SK-N-MC (cell line): ENCODE measurements at regions not wholly inside any gene's neighbourhood (a gene's known extent, or its start where the extent isn't known, plus 50 kb on each side); places are given as distances from the start of the nearest gene placed in this dataset.
A peak's percentile ranks its signal among the peaks of the same experiment; 100 is the strongest.

Experiments used
- DNase-seq: peaks from one replicate; pipeline ENCODE4 v3.0.0-alpha.2; 2011; ENCODE audit warnings: low read depth, low spot score
- H3K27ac ChIP-seq: fragments of 200-600 bp; sonication (generic); 2 replicates; pipeline ENCODE4 v1.5.1; 2016; ENCODE audit warnings: mixed run types
- H3K36me3 ChIP-seq: fragments of 200-600 bp; sonication (generic); 2 replicates; pipeline ENCODE4 v1.6.1; 2017; ENCODE audit warnings: antibody characterized with exemption, low read length, mixed read lengths; ENCODE audit not compliant: insufficient read depth
- H3K4me3 ChIP-seq: fragments of 200-600 bp; sonication (generic); 2 replicates; pipeline ENCODE4 v1.5.1; 2016
- H3K9ac ChIP-seq: fragments of 200-600 bp; sonication (generic); 2 replicates; pipeline ENCODE4 v1.8.0; 2017; ENCODE audit warnings: mixed run types, mixed read lengths; ENCODE audit not compliant: insufficient read length
- H3K9me3 ChIP-seq: fragments of 200-600 bp; sonication (generic); 2 replicates; pipeline ENCODE4 v1.6.1; 2017; ENCODE audit warnings: low read depth, mild to moderate bottlenecking, antibody characterized with exemption, low read length, moderate library complexity, mixed read lengths
- EZH2 ChIP-seq: fragments of 200-600 bp; sonication (generic); IDR thresholded peaks from one replicate; pipeline ENCODE4 v1.6.1; 2017; ENCODE audit warnings: antibody characterized with exemption
- FOXP2 ChIP-seq: optimal IDR thresholded peaks from 2 replicates; pipeline ENCODE3; 2011; ENCODE audit warnings: mild to moderate bottlenecking, moderate library complexity; ENCODE audit not compliant: insufficient read depth; ENCODE audit errors: extremely low read length, control extremely low read depth
- POLR2AphosphoS5 ChIP-seq: IDR thresholded peaks from 2 replicates; pipeline ENCODE4 v1.6.1; 2012; ENCODE audit warnings: mild to moderate bottlenecking, low read depth, low read length, borderline replicate concordance

DNA sequence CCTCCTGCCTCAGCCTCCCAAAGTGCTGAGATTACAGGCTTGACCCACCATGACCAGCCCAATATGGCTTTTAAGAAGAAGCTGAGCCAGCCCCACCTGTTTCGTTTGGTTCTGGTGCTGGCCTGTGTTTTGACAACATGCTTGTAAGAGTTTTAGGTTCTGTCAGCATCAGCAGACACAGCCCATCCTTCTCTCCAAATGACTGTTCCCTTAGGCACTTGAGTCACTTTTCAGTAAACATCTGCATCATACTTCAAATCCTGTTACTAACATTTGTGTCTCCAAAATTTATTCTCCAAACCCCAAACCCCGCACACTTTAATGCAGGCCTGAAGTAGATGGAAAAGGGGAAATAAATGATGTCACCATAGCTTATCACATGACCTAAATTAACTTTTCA, 1118.5 kb downstream of the TSN start:
- Histone ChIP-seq H3K9ac (no peak overlapping the region), H3K4me3 (no peak overlapping the region), H3K9me3 (no peaks in the 10 kb centered on the region), H3K27ac (no peak overlapping the region), H3K36me3 (no peaks in the 10 kb centered on the region)
- TF ChIP-seq POLR2AphosphoS5 (no peak), EZH2 (no peak), FOXP2 (no peak)
- DNase-seq = no peak

DNA sequence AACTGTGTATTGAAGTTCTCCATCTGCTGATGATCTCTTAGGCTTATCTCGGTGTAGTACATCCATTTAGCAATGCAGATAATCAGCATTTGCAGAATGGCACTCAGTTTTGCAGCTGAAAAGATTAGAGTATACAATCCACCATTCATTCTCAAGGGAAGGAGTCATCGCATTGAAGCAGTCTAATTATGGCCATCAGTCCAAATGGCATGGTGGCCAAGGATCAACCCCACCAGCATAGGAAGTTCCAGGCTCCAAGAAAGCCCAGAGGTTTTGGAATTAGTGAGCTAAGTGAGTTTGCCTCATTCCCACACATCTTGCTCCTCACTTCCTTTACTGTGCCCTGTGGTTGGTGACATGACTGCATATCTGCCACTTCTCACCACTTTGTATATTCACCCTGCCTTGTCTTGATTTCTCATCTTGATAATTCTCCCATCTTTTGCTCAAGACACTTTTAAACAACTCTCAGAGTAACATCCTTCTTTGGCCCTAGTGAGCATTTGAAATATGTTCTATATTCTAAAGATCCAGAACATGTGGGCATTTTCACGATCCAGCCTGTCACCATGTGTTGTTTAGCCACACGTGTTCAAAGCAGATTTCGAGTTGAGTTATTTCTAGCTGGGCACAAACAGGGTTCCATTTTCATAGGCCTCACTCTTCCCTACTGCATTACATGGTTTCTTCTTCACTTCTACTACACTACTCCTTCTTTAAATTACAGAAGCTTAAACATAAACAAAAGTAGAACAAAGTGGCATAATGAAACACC, 1119.8 kb downstream of the TSN start:
- Histone ChIP-seq H3K36me3 (no peaks in the 10 kb centered on the region), H3K9me3 (no peaks in the 10 kb centered on the region), H3K27ac (no peak overlapping the region), H3K9ac (no peak overlapping the region), H3K4me3 (no peak overlapping the region)
- TF ChIP-seq POLR2AphosphoS5 (no peak), EZH2 (no peak), FOXP2 (no peak)
- no peak for DNase-seq

DNA sequence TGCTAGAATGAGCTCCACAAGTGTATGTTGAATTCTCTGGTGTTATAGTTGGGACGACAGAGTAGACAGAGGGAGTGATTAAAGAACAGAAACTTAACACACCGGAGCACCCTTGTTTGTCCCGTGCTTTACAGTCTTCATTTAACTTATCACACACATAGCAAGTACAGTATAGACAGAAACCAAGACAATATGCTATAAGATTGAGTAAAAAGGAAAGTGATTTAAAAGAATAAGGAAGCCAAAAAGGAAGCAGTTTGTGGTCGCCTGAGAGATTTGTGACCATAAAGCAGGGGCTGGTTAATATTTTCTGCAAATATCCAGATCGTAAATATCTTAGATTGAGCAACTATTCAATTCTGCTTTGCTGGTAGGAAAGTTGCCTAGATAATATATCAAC, 1128.4 kb downstream of the TSN start:
- DNase-seq = no peak
- Histone ChIP-seq H3K4me3 (no peak overlapping the region), H3K36me3 (no peaks in the 10 kb centered on the region), H3K9ac (no peak overlapping the region), H3K9me3 (no peaks in the 10 kb centered on the region), H3K27ac (no peak overlapping the region)
- TF ChIP-seq EZH2 (no peak), FOXP2 (no peak), POLR2AphosphoS5 (no peak)

DNA sequence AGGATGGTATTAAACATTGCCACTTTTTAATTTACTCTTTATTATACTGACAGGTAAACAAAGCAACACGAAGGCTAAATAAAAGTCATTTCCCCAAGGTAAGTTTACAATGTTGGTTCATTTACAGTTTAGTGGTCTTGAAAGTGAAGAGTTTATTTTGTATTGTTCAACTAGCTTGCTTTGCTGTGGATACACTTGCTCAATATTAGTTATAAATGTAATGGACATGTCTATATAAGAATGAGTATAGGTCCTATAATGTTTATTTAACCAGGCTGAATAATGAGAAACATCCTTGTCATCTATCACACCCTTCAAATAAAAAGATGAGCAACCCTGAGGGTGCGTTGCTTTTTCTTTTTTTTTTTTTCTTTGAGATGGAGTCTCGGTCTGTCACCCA, 1129.4 kb downstream of the TSN start:
- Histone ChIP-seq H3K9ac (no peak overlapping the region), H3K4me3 (no peak overlapping the region), H3K36me3 (no peaks in the 10 kb centered on the region), H3K9me3 (no peaks in the 10 kb centered on the region), H3K27ac (no peak overlapping the region)
- DNase-seq = no peak
- TF ChIP-seq POLR2AphosphoS5 = no peak
- TF ChIP-seq EZH2 = no peak
- TF ChIP-seq FOXP2 = no peak

DNA sequence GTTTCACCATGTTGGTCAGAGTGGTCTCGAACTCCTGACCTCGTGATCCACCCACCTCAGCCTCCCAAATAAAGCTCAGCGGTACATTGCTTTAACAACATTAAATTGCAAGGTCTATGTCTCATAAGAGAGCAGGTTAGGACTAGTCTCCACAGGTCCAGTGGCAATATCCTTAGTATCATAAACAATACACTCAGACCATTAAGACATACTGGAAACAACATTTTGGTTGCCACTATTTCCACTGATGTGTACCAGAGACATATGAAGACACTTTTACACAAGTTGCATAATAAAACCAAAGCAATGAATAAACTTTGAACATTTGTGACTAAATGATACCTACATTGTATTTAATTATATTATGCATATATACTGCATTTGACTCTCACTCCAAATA, 1130.0 kb downstream of the TSN start:
- no peaks in the 10 kb centered on the region for H3K36me3 ChIP-seq
- DNase-seq = no peak
- no peak overlapping the region for H3K9ac ChIP-seq
- no peaks in the 10 kb centered on the region for H3K9me3 ChIP-seq
- H3K27ac ChIP-seq = no peak overlapping the region
- TF ChIP-seq EZH2 = no peak
- TF ChIP-seq FOXP2 = no peak
- TF ChIP-seq POLR2AphosphoS5 = no peak
- H3K4me3 ChIP-seq = no peak overlapping the region

DNA sequence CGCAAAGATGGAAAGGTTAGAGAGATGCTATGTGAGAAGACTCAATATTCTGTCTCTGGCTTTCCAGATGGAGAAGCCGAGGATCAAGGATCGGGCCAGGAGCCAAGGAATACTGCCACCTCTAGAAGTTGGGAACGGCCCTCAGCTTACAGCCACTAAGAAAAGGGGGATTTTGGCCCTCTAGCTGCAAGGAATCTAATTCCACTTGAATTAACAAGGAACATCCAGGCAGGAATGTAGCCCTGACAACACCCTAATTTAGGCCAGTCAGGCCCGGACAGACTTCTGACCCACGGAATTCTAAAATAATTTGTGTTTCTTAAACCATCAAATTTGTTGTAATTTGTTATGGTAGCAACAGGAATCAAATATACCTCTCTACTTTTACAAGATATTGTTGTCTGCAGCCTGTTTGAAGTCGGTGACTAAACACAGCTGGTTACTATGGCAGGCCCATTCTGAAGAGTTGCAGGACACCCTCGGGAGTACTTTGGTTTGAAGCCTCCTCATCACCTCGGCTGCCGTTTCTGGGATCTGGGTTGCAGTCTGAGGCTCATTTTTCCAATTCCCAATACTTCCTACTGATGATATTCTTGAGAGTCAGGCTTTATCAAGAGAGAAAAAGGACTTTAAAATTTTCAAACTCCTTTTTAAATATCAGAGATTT, 1131.2 kb downstream of the TSN start:
- no peak for DNase-seq
- no peaks in the 10 kb centered on the region for H3K36me3 ChIP-seq
- H3K9ac ChIP-seq = no peak overlapping the region
- H3K9me3 ChIP-seq = no peaks in the 10 kb centered on the region
- no peak overlapping the region for H3K4me3 ChIP-seq
- TF ChIP-seq POLR2AphosphoS5 (no peak), EZH2 (no peak), FOXP2 (no peak)
- no peak overlapping the region for H3K27ac ChIP-seq

DNA sequence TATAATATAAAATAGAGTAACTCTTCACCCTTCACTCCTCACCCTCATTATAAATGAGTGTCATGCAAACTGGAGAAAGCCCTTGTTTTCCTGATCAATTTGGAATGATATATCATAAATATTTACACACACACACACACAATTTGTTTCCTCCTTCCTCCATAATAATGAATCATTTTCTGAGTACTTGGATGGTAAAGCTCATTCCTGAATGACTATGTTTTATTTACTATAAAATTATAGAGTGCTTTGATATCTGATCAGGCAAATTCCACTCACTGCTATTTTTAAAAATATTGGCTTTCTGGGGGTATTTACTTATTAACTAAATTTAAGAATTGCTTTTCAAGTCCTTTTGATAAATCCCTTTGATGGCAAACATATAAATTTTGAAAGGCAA, 1125.5 kb upstream of the CNTNAP5 start:
- no peak overlapping the region for H3K9ac ChIP-seq
- no peaks in the 10 kb centered on the region for H3K36me3 ChIP-seq
- no peak for DNase-seq
- H3K27ac ChIP-seq = no peak overlapping the region
- H3K9me3 ChIP-seq = no peaks in the 10 kb centered on the region
- TF ChIP-seq POLR2AphosphoS5 = no peak
- no peak for TF ChIP-seq EZH2
- TF ChIP-seq FOXP2 = no peak
- H3K4me3 ChIP-seq = no peak overlapping the region

DNA sequence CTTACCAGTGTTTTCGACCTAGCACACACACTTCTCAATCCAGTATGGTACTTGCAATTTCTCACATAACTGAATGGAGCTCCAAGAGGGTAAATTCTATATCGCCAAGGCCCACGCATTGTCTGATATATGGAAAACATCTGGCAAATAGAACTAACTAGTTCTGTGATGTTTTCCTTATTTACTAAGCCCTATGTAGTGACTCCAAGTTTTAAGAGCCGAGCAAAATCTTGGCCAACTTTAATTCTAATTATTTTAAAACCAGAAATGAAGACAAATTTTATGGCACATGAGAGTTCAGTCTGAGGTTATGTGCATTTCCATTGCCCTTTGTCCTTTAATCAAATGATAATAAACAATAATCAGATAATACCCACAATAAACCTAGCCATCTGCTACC, 1119.7 kb upstream of the CNTNAP5 start:
- no peak for DNase-seq
- no peak overlapping the region for H3K9ac ChIP-seq
- no peaks in the 10 kb centered on the region for H3K36me3 ChIP-seq
- H3K9me3 ChIP-seq = no peaks in the 10 kb centered on the region
- H3K27ac ChIP-seq = no peak overlapping the region
- TF ChIP-seq EZH2 (no peak), POLR2AphosphoS5 (no peak), FOXP2 (no peak)
- H3K4me3 ChIP-seq = no peak overlapping the region

DNA sequence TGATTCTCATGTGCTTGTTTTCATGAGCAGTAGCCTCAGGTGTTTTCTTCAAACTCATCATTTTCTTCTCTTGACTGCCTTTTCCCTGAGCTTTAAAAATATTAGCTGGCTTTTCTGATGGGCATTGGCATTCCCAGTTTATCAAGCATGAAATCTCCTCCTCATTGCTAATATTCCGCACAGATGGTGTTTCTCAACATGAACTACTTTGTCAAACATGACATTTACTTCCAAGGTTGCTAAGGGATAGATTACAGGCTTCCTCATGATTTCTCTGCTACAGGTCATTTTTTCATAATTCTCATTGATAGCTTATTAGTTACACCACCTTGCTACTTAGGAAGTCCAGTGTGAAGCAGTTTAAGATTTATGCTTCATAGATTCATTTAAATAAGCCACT, 1116.9 kb upstream of the CNTNAP5 start:
- Histone ChIP-seq H3K4me3 (no peak overlapping the region), H3K9ac (no peak overlapping the region)

DNA sequence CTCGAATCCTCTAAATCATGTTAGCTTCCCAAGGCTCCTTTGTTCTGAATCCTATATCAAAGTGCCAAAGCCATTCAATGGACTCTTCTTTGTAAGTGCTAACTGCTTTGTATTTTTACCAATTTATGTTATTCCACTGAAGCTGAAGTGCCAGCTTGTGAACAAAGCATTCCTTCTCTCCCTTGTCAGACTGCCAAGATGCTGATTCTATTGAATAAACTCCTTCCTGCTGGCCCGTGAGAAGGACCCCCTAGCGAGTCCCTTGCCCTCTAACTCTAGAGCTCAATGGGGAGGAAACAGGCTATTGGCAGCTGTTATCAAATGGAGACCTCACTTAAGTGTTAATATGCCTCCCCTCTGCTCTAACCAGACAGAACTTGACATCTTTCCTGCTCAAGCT, 1097.9 kb upstream of the CNTNAP5 start:
- Histone ChIP-seq H3K9ac (no peak overlapping the region), H3K27ac (no peak overlapping the region), H3K9me3 (no peaks in the 10 kb centered on the region), H3K4me3 (no peak overlapping the region), H3K36me3 (no peaks in the 10 kb centered on the region)
- TF ChIP-seq FOXP2 (no peak), EZH2 (no peak), POLR2AphosphoS5 (no peak)
- peak; percentile 8 for DNase-seq

More for the DNA sequence above, 1116.9 kb upstream of the CNTNAP5 start:
- Histone ChIP-seq H3K27ac (no peak overlapping the region), H3K36me3 (no peaks in the 10 kb centered on the region), H3K9me3 (no peaks in the 10 kb centered on the region)
- DNase-seq = no peak
- no peak for TF ChIP-seq POLR2AphosphoS5
- no peak for TF ChIP-seq EZH2
- TF ChIP-seq FOXP2 = no peak
